ENCODE measurements at regions not wholly inside any gene's neighbourhood (a gene's known extent, or its start where the extent isn't known, plus 50 kb on each side); places are given as distances from the start of the nearest gene placed in this dataset.

- TF ChIP-seq, protein P1, sequence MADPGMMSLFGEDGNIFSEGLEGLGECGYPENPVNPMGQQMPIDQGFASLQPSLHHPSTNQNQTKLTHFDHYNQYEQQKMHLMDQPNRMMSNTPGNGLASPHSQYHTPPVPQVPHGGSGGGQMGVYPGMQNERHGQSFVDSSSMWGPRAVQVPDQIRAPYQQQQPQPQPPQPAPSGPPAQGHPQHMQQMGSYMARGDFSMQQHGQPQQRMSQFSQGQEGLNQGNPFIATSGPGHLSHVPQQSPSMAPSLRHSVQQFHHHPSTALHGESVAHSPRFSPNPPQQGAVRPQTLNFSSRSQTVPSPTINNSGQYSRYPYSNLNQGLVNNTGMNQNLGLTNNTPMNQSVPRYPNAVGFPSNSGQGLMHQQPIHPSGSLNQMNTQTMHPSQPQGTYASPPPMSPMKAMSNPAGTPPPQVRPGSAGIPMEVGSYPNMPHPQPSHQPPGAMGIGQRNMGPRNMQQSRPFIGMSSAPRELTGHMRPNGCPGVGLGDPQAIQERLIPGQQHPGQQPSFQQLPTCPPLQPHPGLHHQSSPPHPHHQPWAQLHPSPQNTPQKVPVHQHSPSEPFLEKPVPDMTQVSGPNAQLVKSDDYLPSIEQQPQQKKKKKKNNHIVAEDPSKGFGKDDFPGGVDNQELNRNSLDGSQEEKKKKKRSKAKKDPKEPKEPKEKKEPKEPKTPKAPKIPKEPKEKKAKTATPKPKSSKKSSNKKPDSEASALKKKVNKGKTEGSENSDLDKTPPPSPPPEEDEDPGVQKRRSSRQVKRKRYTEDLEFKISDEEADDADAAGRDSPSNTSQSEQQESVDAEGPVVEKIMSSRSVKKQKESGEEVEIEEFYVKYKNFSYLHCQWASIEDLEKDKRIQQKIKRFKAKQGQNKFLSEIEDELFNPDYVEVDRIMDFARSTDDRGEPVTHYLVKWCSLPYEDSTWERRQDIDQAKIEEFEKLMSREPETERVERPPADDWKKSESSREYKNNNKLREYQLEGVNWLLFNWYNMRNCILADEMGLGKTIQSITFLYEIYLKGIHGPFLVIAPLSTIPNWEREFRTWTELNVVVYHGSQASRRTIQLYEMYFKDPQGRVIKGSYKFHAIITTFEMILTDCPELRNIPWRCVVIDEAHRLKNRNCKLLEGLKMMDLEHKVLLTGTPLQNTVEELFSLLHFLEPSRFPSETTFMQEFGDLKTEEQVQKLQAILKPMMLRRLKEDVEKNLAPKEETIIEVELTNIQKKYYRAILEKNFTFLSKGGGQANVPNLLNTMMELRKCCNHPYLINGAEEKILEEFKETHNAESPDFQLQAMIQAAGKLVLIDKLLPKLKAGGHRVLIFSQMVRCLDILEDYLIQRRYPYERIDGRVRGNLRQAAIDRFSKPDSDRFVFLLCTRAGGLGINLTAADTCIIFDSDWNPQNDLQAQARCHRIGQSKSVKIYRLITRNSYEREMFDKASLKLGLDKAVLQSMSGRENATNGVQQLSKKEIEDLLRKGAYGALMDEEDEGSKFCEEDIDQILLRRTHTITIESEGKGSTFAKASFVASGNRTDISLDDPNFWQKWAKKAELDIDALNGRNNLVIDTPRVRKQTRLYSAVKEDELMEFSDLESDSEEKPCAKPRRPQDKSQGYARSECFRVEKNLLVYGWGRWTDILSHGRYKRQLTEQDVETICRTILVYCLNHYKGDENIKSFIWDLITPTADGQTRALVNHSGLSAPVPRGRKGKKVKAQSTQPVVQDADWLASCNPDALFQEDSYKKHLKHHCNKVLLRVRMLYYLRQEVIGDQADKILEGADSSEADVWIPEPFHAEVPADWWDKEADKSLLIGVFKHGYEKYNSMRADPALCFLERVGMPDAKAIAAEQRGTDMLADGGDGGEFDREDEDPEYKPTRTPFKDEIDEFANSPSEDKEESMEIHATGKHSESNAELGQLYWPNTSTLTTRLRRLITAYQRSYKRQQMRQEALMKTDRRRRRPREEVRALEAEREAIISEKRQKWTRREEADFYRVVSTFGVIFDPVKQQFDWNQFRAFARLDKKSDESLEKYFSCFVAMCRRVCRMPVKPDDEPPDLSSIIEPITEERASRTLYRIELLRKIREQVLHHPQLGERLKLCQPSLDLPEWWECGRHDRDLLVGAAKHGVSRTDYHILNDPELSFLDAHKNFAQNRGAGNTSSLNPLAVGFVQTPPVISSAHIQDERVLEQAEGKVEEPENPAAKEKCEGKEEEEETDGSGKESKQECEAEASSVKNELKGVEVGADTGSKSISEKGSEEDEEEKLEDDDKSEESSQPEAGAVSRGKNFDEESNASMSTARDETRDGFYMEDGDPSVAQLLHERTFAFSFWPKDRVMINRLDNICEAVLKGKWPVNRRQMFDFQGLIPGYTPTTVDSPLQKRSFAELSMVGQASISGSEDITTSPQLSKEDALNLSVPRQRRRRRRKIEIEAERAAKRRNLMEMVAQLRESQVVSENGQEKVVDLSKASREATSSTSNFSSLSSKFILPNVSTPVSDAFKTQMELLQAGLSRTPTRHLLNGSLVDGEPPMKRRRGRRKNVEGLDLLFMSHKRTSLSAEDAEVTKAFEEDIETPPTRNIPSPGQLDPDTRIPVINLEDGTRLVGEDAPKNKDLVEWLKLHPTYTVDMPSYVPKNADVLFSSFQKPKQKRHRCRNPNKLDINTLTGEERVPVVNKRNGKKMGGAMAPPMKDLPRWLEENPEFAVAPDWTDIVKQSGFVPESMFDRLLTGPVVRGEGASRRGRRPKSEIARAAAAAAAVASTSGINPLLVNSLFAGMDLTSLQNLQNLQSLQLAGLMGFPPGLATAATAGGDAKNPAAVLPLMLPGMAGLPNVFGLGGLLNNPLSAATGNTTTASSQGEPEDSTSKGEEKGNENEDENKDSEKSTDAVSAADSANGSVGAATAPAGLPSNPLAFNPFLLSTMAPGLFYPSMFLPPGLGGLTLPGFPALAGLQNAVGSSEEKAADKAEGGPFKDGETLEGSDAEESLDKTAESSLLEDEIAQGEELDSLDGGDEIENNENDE (IDR thresholded peaks at IDR 0.05; ENCODE audit: insufficient replicate concordance, low read length): no peak
- no peak for TF ChIP-seq POU5F1 (IDR thresholded peaks at IDR 0.05; ENCODE audit: low read depth, low read length)
- TF ChIP-seq SIRT6 (IDR thresholded peaks at IDR 0.05; ENCODE audit: low read length): no peak
- TF ChIP-seq BACH1 (IDR thresholded peaks at IDR 0.05; ENCODE audit: low read length): no peak
- TF ChIP-seq EP300 (IDR thresholded peaks at IDR 0.05; ENCODE audit: borderline replicate concordance in 1 of 2, low read depth in 2 of 2, low read length in 2 of 2): no peak
- TF ChIP-seq SP2 (IDR thresholded peaks at IDR 0.05; ENCODE audit: low read length): no peak
Observed at GRCh38 chr13:21964686-21965085, 293.8 kb downstream of the FGF9 start (continued).
